Activated CD8-positive, alpha-beta T cell treated with anti-CD3 and anti-CD28 coated beads for 36 hours (primary cell): ENCODE measurements at regions not wholly inside any gene's neighbourhood (a gene's known extent, or its start where the extent isn't known, plus 50 kb on each side); places are given as distances from the start of the nearest gene placed in this dataset.
"Not testable (repeated sequence)": the region's sequence is repeated elsewhere in the genome, so short reads cannot be mapped to it uniquely, and the experiment has no call there.

Source experiments
- ATAC-seq: fragments of 200-7000 bp; cut with Tn5 transposase; one replicate; pipeline ENCODE4 v1.10.0; 2021; ENCODE audit warnings: mild to moderate bottlenecking, moderate library complexity
- CTCF ChIA-PET: fragments of 350-600 bp; sonication (Branson Sonifier 250); formaldehyde crosslinking; loops from one replicate; lab custom pipeline; 2021; ENCODE audit warnings: antibody characterized with exemption; lab: Charles Lee
- POLR2A ChIA-PET: fragments of 350-600 bp; sonication (Branson Sonifier 250); formaldehyde crosslinking; loops from one replicate; lab custom pipeline; 2021; ENCODE audit warnings: antibody characterized with exemption; lab: Charles Lee
- DNase-seq: peaks from one replicate; pipeline ENCODE4 v3.0.0-alpha.2; 2020
- H3K27ac Mint-ChIP-seq: one replicate; pipeline ENCODE4 v1.8.0; 2021; ENCODE audit warnings: mild to moderate bottlenecking, mixed read lengths
- H3K27me3 Mint-ChIP-seq: one replicate; pipeline ENCODE4 v1.8.0; 2021; ENCODE audit warnings: mixed read lengths
- H3K36me3 Mint-ChIP-seq: one replicate; pipeline ENCODE4 v1.8.0; 2021; ENCODE audit warnings: low read depth, mixed read lengths
- H3K4me1 Mint-ChIP-seq: one replicate; pipeline ENCODE4 v1.8.0; 2021; ENCODE audit warnings: low read depth, mixed read lengths
- H3K4me3 Mint-ChIP-seq: one replicate; pipeline ENCODE4 v1.8.0; 2021; ENCODE audit warnings: mild to moderate bottlenecking, moderate library complexity, mixed read lengths
- H3K9me3 Mint-ChIP-seq: one replicate; pipeline ENCODE4 v1.8.0; 2021; ENCODE audit warnings: mixed read lengths
- CTCF ChIP-seq: fragments of 200-600 bp; IDR thresholded peaks from one replicate; pipeline ENCODE4 v1.8.0; 2022; ENCODE audit warnings: antibody characterized with exemption, mild to moderate bottlenecking
- intact Hi-C: fragments of 100-400 bp; cut with micrococcal nuclease; formaldehyde crosslinking; loops from one replicate; pipeline ENCODE4 v1.10.0; 2022

- ATAC-seq: no peak
- no peaks in the 10 kb centered on the region for H3K4me1 Mint-ChIP-seq
- no peaks in the 10 kb centered on the region for H3K36me3 Mint-ChIP-seq
- no peaks in the 10 kb centered on the region for H3K9me3 Mint-ChIP-seq
- H3K27me3 Mint-ChIP-seq: peaks cover 7% of the 10 kb centered on the region
- DNase-seq: no peak
- intact Hi-C loops: no loop called here
- no peak for TF ChIP-seq CTCF
- CTCF ChIA-PET: no interaction called here
- H3K27ac Mint-ChIP-seq: no peak overlapping the region
- H3K4me3 Mint-ChIP-seq: no peak overlapping the region
- POLR2A ChIA-PET: no interaction called here
Measured at GRCh38 chr6:167479901-167480648, 155.2 kb downstream of the TTLL2 start.

GRCh38 chr6:167481307-167481926, 156.5 kb downstream of the TTLL2 start:
- CTCF ChIA-PET: no interaction called here
- Mint-ChIP-seq H3K4me1 (no peaks in the 10 kb centered on the region), H3K4me3 (no peak overlapping the region), H3K36me3 (no peaks in the 10 kb centered on the region), H3K9me3 (no peaks in the 10 kb centered on the region), H3K27ac (no peak overlapping the region), H3K27me3 (peaks cover 7% of the 10 kb centered on the region)
- ATAC-seq: no peak
- no peak for TF ChIP-seq CTCF
- no peak for DNase-seq
- intact Hi-C loops: no loop called here
- POLR2A ChIA-PET: no interaction called here

- POLR2A ChIA-PET, CTCF ChIA-PET, DNase-seq, H3K27ac Mint-ChIP-seq, H3K36me3 Mint-ChIP-seq, H3K4me1 Mint-ChIP-seq, H3K4me3 Mint-ChIP-seq, intact Hi-C loops, ATAC-seq, H3K27me3 Mint-ChIP-seq, H3K9me3 Mint-ChIP-seq: not testable (repeated sequence)
Measured at GRCh38 chr6:167482801-167483200, 157.9 kb downstream of the TTLL2 start.

- Mint-ChIP-seq H3K9me3 (no peaks in the 10 kb centered on the region), H3K4me1 (no peaks in the 10 kb centered on the region), H3K4me3 (no peak overlapping the region), H3K27me3 (peaks cover 1% of the 10 kb centered on the region), H3K36me3 (no peaks in the 10 kb centered on the region), H3K27ac (no peak overlapping the region)
- POLR2A ChIA-PET: interaction anchor here (0.6 kb wide), 1 partner anchor 1195 kb away, joined by 3 read pairs; no protein-coding TSS in a partner anchor
- CTCF ChIA-PET: interaction anchor here (0.9 to 1.7 kb wide), 3 partner anchors 10 to 413 kb away, joined by 3 to 6 read pairs (median 5); no protein-coding TSS in a partner anchor
- no peak for DNase-seq
- intact Hi-C loops: no loop called here
- peak; percentile 21 for TF ChIP-seq CTCF
- no peak for ATAC-seq
Measured at GRCh38 chr6:167485186-167485978, 160.5 kb downstream of the TTLL2 start.

GRCh38 chr6:167487749-167488664, 163.1 kb downstream of the TTLL2 start:
- no peaks in the 10 kb centered on the region for H3K9me3 Mint-ChIP-seq
- CTCF ChIA-PET: no interaction called here
- TF ChIP-seq CTCF: no peak
- intact Hi-C loops: no loop called here
- no peak for ATAC-seq
- no peaks in the 10 kb centered on the region for H3K27me3 Mint-ChIP-seq
- H3K27ac Mint-ChIP-seq: no peak overlapping the region
- DNase-seq: no peak
- no peaks in the 10 kb centered on the region for H3K4me1 Mint-ChIP-seq
- no peak overlapping the region for H3K4me3 Mint-ChIP-seq
- POLR2A ChIA-PET: no interaction called here
- no peaks in the 10 kb centered on the region for H3K36me3 Mint-ChIP-seq
